HG02798 (cell line): ENCODE measurements at regions not wholly inside any gene's neighbourhood (a gene's known extent, or its start where the extent isn't known, plus 50 kb on each side); places are given as distances from the start of the nearest gene placed in this dataset.
"Not testable (repeated sequence)": the region's sequence is repeated elsewhere in the genome, so short reads cannot be mapped to it uniquely, and the experiment has no call there.

ENCODE experiments used
- ATAC-seq: cut with Tn5 transposase; IDR thresholded peaks from one replicate; pipeline ENCODE4 v1.9.1; 2021; ENCODE audit warnings: mild to moderate bottlenecking; ENCODE audit not compliant: unreplicated experiment, poor library complexity

- no peak for ATAC-seq
Measured at GRCh38 chr7:69244701-69245100, 353.6 kb upstream of the AUTS2 start.

GRCh38 chr7:69245646-69246045 is 352.6 kb upstream of the AUTS2 start:
- ATAC-seq: no peak

GRCh38 chr7:69246758-69247157 is 351.5 kb upstream of the AUTS2 start:
- no peak for ATAC-seq

GRCh38 chr7:69248382-69248828 is 349.9 kb upstream of the AUTS2 start:
- ATAC-seq: not testable (repeated sequence)

- no peak for ATAC-seq
Measured at GRCh38 chr7:69250958-69251357, 347.3 kb upstream of the AUTS2 start.

- ATAC-seq: no peak
Measured at GRCh38 chr7:69254643-69255042, 343.6 kb upstream of the AUTS2 start.

GRCh38 chr7:69256634-69257081 is 341.6 kb upstream of the AUTS2 start:
- no peak for ATAC-seq

- ATAC-seq: no peak
Measured at GRCh38 chr7:69257592-69257991, 340.7 kb upstream of the AUTS2 start.

- ATAC-seq: no peak
Measured at GRCh38 chr7:69259445-69259844, 338.8 kb upstream of the AUTS2 start.

- ATAC-seq: no peak
Measured at GRCh38 chr7:69260023-69260422, 338.3 kb upstream of the AUTS2 start.

- no peak for ATAC-seq
Measured at GRCh38 chr7:69263550-69263949, 334.7 kb upstream of the AUTS2 start.

GRCh38 chr7:69269806-69270205 is 328.5 kb upstream of the AUTS2 start:
- ATAC-seq: no peak

GRCh38 chr7:69272101-69272500 is 326.2 kb upstream of the AUTS2 start:
- no peak for ATAC-seq

- no peak for ATAC-seq
Measured at GRCh38 chr7:69276011-69276729, 322.1 kb upstream of the AUTS2 start.

GRCh38 chr7:69277366-69277765 is 320.9 kb upstream of the AUTS2 start:
- no peak for ATAC-seq

GRCh38 chr7:69282946-69283345 is 315.3 kb upstream of the AUTS2 start:
- ATAC-seq: no peak

- ATAC-seq: no peak
Measured at GRCh38 chr7:69283421-69283820, 314.9 kb upstream of the AUTS2 start.

- no peak for ATAC-seq
Measured at GRCh38 chr7:69285854-69286253, 312.4 kb upstream of the AUTS2 start.

GRCh38 chr7:69295977-69296376 is 302.3 kb upstream of the AUTS2 start:
- no peak for ATAC-seq

GRCh38 chr7:69301253-69301652 is 297.0 kb upstream of the AUTS2 start:
- no peak for ATAC-seq

GRCh38 chr7:69309601-69310000 is 288.7 kb upstream of the AUTS2 start:
- no peak for ATAC-seq

GRCh38 chr7:69311489-69311888 is 286.8 kb upstream of the AUTS2 start:
- no peak for ATAC-seq
